RWPE1 (cell line): ENCODE measurements at regions not wholly inside any gene's neighbourhood (a gene's known extent, or its start where the extent isn't known, plus 50 kb on each side); places are given as distances from the start of the nearest gene placed in this dataset.

Experiments used
- CTCF ChIA-PET: fragments of 350-600 bp; sonication (Branson Sonifier 250); formaldehyde crosslinking; extraction: SDS; loops from one replicate; lab custom pipeline; 2021; lab: Yijun Ruan, JAX
- POLR2A ChIA-PET: fragments of 400-600 bp; formaldehyde crosslinking; extraction: SDS; loops from one replicate; lab custom pipeline; 2020; ENCODE audit warnings: antibody characterized with exemption; ENCODE audit not compliant: low non-redundant PET; lab: Yijun Ruan, JAX
- DNase-seq: peaks from one replicate; pipeline ENCODE4 v3.0.0; 2012; ENCODE audit warnings: low spot score
- H3K27ac ChIP-seq: fragments of 450-650 bp; 2 replicates; pipeline ENCODE4 v1.5.1; 2017
- CTCF ChIP-seq: fragments of 450-650 bp; conservative IDR thresholded peaks from 2 replicates; pipeline ENCODE4 v1.5.1; 2017; ENCODE audit warnings: low read depth, mild to moderate bottlenecking

DNA sequence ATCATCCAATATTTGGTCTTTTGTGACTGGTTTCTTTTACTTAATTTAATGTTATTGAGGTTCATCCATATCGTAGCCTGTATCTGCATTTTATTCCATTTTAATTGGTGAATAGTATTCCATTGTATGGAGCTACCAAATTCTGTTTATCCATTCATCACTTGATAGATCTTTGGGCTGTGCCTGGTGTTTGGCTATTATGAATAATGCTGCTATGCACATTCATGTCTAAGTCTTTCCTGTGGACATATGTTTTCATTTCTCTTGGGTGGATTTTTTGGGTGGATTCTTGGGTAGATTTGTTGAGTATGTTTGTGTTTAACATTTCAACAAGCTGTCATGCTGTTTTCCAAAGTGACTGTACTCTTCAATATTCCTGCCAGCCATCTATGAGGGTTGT lies 52.5 kb upstream of the NEDD4L start:
- ChIA-PET POLR2A (no interaction called here), CTCF (no interaction called here)
- TF ChIP-seq CTCF = no peak
- DNase-seq = no peak
- H3K27ac ChIP-seq = no peak overlapping the region

GRCh38 chr18:57989536-57989935 lies 54.5 kb upstream of the NEDD4L start:
- POLR2A ChIA-PET = no interaction called here
- TF ChIP-seq CTCF = no peak
- CTCF ChIA-PET = no interaction called here

GRCh38 chr18:57984490-57985115 lies 59.4 kb upstream of the NEDD4L start:
- no peak for DNase-seq
- CTCF ChIA-PET = interaction anchor here (0.6 kb wide), 1 partner anchor 103 kb away, joined by 4 read pairs; no protein-coding TSS in a partner anchor
- TF ChIP-seq CTCF = no peak
- H3K27ac ChIP-seq = no peak overlapping the region
- POLR2A ChIA-PET = no interaction called here

More at GRCh38 chr18:57989536-57989935, 54.5 kb upstream of the NEDD4L start:
- no peak for DNase-seq
- no peak overlapping the region for H3K27ac ChIP-seq

DNA sequence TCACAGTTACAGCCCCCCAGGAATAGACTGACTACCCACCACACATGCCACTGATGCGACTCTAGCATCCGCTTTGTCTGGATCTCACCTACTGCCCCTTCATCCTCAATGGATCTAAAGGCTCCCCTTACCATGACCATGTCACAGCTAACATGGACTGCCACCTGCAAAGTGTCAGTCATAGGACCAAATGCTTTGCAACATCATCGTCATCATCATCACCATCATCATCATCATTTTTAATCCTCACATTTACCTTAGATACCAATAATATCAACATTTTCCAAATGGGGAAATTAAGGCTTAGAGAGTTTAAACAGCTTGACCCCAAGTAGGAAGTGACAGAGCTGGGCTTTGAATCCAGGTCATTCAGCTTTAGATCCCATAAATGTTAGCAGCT lies 60.1 kb upstream of the NEDD4L start:
- no peak for TF ChIP-seq CTCF
- CTCF ChIA-PET = interaction anchor here (0.6 kb wide), 1 partner anchor 102 kb away, joined by 4 read pairs; no protein-coding TSS in a partner anchor
- DNase-seq = no peak
- no peak overlapping the region for H3K27ac ChIP-seq
- POLR2A ChIA-PET = no interaction called here

DNA sequence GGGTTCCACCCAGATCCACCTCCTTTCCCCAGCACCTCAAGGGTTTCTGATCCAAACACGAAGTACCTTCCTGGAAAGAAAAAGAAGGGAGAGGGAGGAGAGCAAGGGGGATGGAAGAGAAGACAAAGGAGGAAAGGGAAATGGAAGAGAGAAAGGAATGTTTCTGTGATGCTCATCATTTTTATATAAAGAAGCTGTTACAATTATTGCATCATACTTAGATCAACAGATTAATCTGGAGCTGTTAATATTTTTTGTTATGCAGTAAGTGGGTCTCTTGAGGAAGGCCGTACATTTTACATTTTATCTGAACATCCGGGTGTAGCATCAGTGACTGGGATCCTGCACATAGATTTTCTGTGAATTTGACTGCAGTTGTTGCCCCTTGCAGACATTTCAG lies 60.6 kb upstream of the NEDD4L start:
- DNase-seq = no peak
- no peak for TF ChIP-seq CTCF
- no peak overlapping the region for H3K27ac ChIP-seq
- ChIA-PET CTCF (no interaction called here), POLR2A (no interaction called here)

GRCh38 chr18:57982372-57983021 lies 61.5 kb upstream of the NEDD4L start:
- ChIA-PET CTCF (interaction anchor here (0.5 kb wide), 1 partner anchor 420 kb away, joined by 4 read pairs; no protein-coding TSS in a partner anchor), POLR2A (no interaction called here)
- no peak overlapping the region for H3K27ac ChIP-seq
- DNase-seq = no peak
- no peak for TF ChIP-seq CTCF
